T-helper 1 cell treated with Interleukin-12 subunit alpha and Interleukin-12 subunit beta and Interleukin-4 antibody, amounts not matched to agents 30 ng/mL and 1 ng/mL, for 36 hours (primary cell): ENCODE measurements at regions not wholly inside any gene's neighbourhood (a gene's known extent, or its start where the extent isn't known, plus 50 kb on each side); places are given as distances from the start of the nearest gene placed in this dataset.

Source experiments
- intact Hi-C: fragments of 100-400 bp; cut with micrococcal nuclease; formaldehyde crosslinking; loops from one replicate; pipeline ENCODE4 v1.15.1; 2024

- intact Hi-C loops: no loop called here
Observed at GRCh38 chr6:91023529-91023928, 436.7 kb upstream of the MAP3K7 start.

- intact Hi-C loops: no loop called here
Observed at GRCh38 chr6:91020744-91021143, 433.9 kb upstream of the MAP3K7 start.

GRCh38 chr6:91018586-91018985, 431.7 kb upstream of the MAP3K7 start:
- intact Hi-C loops: no loop called here

- intact Hi-C loops: no loop called here
Observed at GRCh38 chr6:91013511-91013910, 426.6 kb upstream of the MAP3K7 start.

GRCh38 chr6:90997076-90997475, 410.2 kb upstream of the MAP3K7 start:
- intact Hi-C loops: no loop called here

- intact Hi-C loops: no loop called here
Observed at GRCh38 chr6:90993770-90994169, 406.9 kb upstream of the MAP3K7 start.

GRCh38 chr6:90989763-90990162, 402.9 kb upstream of the MAP3K7 start:
- intact Hi-C loops: no loop called here

- intact Hi-C loops: no loop called here
Observed at GRCh38 chr6:90984066-90984465, 397.2 kb upstream of the MAP3K7 start.

- intact Hi-C loops: no loop called here
Observed at GRCh38 chr6:90983462-90983861, 396.6 kb upstream of the MAP3K7 start.

- intact Hi-C loops: no loop called here
Observed at GRCh38 chr6:90982581-90982980, 395.7 kb upstream of the MAP3K7 start.

GRCh38 chr6:90982051-90982450, 395.2 kb upstream of the MAP3K7 start:
- intact Hi-C loops: no loop called here

GRCh38 chr6:90978046-90978445, 391.2 kb upstream of the MAP3K7 start:
- intact Hi-C loops: no loop called here

- intact Hi-C loops: no loop called here
Observed at GRCh38 chr6:90977513-90977912, 390.6 kb upstream of the MAP3K7 start.

GRCh38 chr6:90976341-90976740, 389.5 kb upstream of the MAP3K7 start:
- intact Hi-C loops: no loop called here

GRCh38 chr6:90975741-90976140, 388.9 kb upstream of the MAP3K7 start:
- intact Hi-C loops: no loop called here

- intact Hi-C loops: no loop called here
Observed at GRCh38 chr6:90973188-90973587, 386.3 kb upstream of the MAP3K7 start.

- intact Hi-C loops: no loop called here
Observed at GRCh38 chr6:90970672-90971071, 383.8 kb upstream of the MAP3K7 start.

GRCh38 chr6:90967471-90967870, 380.6 kb upstream of the MAP3K7 start:
- intact Hi-C loops: no loop called here

- intact Hi-C loops: no loop called here
Observed at GRCh38 chr6:90960324-90960723, 373.5 kb upstream of the MAP3K7 start.

- intact Hi-C loops: no loop called here
Observed at GRCh38 chr6:90955246-90955645, 368.4 kb upstream of the MAP3K7 start.

GRCh38 chr6:90953405-90954161, 366.7 kb upstream of the MAP3K7 start:
- intact Hi-C loops: no loop called here

GRCh38 chr6:90952176-90952575, 365.3 kb upstream of the MAP3K7 start:
- intact Hi-C loops: no loop called here

GRCh38 chr6:90948540-90948939, 361.7 kb upstream of the MAP3K7 start:
- intact Hi-C loops: no loop called here
